HS-5 (cell line): ENCODE measurements at regions not wholly inside any gene's neighbourhood (a gene's known extent, or its start where the extent isn't known, plus 50 kb on each side); places are given as distances from the start of the nearest gene placed in this dataset.

Source experiments
- DNase-seq: peaks from one replicate; pipeline ENCODE4 v3.0.0-alpha.2; 2012; ENCODE audit warnings: low read depth

DNA sequence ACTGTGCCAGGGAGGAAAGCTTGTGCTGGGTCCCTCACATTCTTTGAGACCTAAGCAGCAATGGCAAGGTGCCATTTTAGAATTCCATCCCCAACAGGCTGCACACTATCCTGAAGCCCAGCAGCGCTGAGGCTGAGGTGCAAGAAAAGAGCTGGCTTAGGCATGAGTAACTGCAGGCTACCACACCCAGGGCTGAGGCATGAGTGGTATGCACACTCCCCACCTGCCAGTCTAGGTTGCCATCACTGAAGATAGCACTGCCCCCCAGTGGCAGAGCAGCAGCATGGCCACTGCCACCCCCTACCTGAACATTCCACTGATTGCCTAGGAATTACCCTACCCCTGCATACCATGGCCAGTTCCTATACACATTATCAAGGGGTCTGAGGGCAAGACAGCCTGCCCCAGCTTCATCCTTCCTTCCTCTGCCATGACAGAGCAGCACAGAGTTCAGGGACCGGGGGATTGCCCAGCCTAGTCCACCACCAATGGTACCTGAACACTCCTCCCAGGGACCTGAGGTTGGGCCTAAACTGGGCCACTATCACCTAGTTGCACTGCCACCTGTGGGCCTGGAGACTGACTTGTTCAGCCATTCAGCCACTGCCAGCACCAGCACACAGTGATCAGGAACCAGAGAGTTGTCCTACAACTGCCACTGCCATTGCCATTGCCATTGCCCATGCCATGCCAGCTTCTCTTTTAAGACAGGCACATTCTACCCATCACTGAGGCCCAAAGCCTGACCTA lies 129.8 kb downstream of the SATB1 start:
- peak; percentile 73 for DNase-seq

DNA sequence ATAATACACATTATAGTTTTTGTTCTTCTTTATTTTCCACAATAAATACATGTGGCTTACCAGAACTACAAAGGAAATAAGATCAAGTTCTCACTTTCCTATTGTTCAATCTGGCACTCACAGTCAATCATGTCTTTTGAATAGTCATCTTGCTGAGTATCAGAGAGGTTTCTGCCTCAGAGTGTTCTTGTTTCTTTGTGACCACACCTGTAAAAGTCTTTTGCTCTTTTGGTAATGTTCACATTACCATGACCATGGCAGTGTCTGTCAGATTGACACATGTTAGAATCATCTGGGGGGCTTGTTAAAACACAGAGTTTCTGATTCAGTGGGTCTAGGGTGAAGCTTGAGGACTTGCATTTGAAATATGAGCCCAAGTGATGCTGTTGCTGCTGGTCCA lies 135.0 kb downstream of the SATB1 start:
- DNase-seq = no peak

DNA sequence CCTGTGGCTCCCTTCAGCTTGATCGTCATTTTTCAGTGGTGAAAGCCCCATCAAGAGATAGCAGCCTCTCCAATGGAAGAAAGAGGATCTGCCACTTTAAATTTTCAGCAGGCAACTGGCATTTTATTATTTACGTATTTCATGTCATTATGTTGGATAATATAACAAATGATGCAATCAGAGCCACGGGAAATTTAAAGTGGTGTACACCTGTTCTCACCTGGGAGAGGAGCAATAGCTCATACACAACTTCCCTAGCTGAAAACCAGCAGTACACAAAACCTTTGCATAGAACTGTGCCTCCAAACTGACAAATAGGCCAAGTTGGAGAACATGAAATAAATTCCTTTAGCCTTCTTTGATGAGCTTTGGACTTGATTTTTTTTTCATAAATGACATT lies 136.9 kb downstream of the SATB1 start:
- DNase-seq = no peak

DNA sequence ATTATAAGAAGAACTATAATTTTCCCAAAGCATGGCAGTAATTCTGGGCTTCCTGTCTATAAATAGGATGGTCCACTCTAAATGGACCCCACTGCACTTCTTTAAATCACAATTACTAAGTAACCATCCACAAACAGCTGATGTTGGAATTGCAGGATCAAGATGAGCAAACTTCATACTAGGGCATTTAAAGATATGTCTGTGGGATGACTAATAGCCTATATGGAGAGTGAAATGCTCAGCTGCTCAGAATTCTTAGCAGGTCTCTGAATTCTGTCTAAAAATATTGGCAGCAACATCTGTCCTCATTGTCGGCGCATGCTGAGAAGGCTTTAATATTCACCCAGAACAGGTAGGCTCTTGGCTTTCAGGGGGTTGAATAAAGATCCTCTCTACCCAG lies 140.4 kb downstream of the SATB1 start:
- DNase-seq = no peak

DNA sequence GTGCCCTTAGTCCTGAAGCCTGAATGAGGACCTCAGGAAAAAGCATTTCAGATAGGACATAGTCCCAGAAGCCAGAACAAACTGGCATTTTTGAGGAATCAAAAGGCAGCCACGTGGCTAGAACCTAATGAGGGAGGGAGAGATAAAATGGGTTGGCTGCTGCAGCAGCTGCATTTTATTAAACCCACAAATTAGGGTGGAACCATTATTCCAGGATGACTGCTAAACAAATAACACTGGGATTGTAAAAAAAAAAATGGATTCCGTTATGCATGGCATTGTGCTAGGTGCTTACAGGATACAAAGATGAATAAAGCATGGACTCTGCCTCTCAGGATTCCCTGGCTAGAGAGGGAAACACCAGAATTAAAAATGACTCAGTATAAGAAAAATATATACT lies 141.5 kb downstream of the SATB1 start:
- no peak for DNase-seq

DNA sequence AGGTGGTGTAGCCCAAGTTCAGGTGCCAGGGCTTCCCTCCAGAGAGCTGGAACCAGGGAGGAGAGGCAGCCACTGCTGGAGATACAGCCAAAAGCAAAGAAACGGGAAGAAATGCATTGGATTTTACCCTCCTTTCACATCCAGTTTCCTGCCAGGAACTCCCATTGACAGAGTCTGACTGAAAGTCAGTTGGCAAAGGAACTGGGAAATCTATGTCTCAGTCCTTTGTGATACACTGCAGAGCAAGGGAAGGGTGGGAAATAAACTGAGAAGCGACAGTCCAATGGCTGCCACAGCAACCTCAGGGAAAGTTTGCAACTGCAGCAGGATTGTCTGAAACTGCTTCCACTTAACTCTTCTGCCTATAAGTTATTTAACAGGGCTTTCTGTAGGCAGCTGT lies 142.6 kb downstream of the SATB1 start:
- no peak for DNase-seq

DNA sequence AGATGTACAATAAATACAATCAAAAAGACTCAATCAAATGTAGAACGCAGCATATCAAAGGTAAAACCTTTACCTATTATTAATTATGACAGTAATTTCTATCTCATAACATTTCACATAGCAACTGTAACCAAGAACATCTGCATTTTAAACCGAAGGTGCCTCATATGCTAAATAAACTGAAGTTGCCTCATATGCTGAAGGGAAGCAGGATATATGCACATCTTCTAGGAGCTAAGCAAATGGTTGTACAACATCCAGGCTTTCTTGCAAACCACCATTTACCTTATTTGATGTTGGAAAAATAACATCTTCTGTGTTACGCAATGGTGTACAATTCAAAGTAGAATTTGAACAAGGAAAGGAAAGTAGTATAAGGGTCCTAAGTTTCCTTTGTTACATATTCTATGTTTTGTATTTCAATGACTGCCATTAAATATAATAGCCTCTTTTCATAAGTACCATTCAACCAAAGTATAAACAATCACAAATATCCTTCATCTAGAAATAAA lies 145.9 kb downstream of the SATB1 start:
- DNase-seq = no peak

DNA sequence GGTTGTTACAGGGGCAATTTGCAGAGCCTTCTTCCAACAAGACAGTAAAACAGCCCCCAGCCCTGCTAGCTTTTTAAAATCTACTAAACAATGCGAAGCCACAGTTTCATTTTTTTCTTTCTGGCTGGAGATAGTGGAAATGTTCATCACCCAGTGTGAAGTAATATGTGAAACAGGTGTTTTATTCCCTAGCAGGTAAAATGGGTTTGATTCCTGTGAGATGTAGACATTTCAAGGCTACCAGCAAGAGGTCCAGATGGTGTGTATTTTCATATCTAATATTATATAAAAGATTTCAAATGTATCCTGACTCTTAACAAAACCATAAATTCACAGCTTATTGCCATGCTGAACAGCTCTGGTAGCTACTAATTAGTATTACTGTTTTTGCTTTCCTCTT lies 160.3 kb downstream of the SATB1 start:
- no peak for DNase-seq

DNA sequence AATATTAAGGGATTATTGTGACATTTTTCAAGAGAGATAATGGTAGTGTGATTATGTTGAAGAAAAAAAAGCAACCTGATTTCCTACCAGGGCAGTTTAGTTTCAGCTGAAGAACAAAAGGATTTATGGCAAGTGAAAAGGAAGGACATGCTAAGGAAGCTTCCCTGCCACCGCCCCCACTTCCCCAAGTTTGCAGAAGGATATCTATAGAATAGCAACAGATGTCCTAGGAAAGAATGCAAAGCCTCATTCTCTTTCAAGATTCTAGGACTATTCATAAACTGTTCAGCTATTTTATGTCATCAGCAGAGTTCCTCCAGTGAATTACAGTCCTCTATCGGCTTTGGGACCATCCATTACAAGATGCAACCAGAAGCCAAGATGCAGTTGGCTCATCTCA lies 160.8 kb downstream of the SATB1 start:
- no peak for DNase-seq

DNA sequence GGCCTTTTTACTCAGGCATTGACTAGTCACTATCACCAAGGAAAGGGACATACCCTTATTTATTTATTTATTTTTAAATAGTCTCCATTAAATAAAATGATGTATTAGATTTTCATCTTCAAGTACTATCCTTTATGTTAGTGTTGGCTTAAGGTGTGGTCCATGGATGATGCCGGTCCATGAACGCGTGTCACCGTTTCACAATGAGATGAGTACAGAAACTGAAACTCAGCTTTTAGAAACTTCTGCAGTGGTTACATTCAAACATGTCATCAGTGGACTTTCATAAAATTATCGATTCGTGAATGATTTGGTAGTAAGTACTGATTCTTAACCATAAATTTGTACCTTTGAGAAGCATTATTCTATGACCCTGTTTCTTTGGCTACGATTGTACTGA lies 166.6 kb downstream of the SATB1 start:
- no peak for DNase-seq

DNA sequence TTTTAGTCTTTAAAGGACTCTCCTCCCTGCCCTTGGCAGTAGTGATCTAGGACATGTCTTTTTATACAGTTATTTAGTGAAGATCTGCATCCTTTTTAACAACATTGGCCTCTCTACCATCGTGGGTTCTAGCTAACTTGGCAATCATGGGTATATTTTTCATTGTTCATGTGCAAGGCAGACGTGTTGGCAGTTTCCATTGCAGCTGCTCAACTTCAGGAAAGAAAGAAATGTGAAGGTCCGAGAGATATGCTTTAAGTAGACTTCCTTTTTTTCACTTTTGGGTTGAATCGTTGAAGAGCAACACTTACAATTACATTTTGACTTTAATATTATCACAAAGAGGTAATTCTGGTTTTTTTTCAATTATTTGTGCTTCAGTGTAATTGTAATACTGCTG lies 172.6 kb downstream of the SATB1 start:
- no peak for DNase-seq

DNA sequence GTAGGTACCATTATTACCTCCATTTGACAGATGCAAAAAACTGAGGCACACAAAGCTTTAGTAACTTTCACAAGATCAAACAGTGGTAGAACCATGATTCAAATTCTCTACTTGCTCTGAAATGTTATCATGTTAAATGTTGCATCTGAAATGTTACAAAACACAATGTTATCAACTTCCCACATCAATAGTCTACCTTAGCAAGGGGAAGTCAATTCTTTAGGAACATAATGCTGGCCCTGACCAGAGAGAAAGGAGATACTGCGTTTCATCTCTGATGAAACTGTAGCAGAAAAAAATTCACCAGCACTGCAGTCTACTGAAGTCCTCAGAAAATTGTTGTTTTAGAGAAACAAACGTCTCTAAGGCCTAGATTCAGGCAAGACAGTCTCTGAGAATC lies 174.1 kb downstream of the SATB1 start:
- DNase-seq = no peak

DNA sequence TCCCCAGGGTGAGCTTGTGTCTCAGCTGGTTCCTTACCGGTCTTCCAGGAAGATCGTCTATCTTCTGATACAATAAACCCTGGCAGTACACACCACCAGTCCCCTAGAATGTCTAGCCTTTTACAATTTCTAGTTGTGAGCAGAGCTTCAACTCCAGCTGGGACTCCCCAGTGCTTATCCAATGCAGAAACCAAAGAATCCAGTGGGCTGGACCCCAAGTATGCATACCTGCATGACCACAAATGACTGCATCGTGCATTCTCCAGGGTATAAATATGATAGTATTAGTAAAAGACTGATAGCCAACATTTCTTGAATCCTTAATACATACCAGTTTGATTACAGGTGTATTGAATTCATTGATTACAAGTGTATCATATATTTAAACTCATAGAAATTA lies 176.0 kb downstream of the SATB1 start:
- no peak for DNase-seq

DNA sequence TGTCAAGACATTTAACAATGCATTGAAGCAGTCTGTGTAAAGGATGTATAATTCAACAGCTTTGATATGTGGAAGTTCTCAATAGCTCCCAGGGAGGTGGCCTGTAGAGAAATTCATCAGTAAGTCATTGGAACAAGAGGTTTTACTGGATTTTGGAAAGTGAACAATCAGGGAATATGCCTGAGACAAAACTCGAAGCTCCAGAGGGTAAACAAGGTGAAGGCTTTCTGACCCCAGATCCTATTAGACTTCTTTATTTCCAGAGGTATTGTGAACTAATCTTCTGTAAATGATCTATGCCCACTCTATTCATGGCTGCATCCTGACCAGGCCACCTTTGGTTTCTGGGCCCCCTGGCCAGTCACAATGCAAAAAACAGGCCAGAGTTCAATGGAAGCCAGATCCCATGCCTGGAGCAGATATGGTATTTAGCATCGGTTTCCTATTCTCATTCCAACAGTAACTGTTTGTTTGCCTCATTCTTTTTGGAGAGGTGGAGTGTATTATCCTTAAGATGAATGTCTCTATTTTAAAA lies 177.3 kb downstream of the SATB1 start:
- DNase-seq = no peak

DNA sequence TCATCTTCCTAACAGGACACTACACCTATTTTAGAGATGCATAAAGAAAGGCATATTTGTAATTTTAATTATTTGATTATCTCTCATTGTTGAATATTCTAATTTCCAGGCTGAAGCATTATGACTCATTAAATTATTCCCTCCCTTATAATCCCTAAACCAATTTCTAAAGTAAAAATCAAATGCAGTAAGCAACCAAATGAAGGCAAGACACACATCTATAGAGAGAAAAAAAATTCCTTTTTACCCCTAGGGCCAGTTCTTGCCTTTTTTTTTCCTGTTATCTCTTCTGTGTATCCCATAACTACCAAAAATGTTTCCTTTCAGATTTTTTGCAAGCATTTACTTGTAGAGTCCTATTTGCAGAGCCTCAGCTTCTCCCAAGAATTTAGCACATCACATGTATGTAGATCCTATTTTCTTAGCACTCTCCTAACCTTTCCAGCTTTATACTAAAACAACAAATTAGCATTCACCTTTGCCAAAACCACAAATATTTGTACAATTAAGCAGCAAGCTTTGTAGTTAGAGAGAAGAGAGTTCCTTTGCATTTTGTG lies 177.9 kb downstream of the SATB1 start:
- no peak for DNase-seq

DNA sequence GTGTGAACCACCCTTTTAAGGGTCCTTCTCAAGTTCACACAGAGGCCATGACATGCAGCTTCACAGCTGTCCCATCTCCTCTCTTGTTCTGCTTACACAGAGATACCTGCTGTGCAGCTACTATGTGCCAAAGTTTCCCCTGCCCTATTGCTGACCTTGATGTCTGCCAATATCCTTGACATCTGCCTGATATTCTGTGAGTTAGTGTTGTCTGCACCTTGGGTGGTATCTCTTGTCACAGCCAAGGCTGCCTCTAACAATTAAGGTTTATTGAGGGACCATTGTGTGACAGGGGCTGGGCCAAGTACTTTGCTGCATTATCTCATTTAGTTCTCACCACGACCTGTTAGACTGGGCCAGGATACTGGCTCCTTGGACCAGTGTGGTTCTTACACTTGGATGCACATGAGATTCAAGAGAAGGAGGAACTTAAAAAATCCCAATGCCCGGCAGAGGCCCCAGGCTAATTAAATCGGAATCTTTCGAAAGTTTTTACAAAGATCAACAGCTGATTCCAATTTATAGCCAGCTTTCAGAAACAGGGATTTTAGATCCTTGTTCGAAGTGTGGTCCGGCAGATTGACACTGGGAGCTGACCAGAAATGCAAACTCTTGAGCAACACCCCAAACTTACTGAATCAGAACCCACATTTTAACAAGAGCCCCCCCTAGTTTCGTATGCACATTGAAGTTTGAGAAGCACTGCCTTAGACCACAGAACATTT lies 178.6 kb downstream of the SATB1 start:
- DNase-seq = no peak

DNA sequence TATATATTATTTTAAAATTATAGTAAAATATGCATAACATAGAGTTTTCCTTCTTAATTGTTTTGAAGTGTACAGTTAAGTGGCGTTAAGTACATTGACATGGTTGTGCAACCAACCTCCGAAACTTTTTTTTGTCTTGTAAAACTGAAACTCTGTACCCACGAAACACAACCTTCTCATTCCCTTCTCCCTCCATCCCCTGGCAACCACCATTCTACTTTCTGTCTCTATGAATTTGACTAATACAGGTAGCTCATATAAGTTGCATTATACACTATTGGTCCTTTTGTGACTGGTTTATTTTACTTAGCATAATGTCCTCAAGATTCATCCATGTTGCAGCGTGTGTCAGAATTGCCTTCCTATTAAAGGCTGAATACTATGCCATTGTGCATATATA lies 179.4 kb downstream of the SATB1 start:
- no peak for DNase-seq

DNA sequence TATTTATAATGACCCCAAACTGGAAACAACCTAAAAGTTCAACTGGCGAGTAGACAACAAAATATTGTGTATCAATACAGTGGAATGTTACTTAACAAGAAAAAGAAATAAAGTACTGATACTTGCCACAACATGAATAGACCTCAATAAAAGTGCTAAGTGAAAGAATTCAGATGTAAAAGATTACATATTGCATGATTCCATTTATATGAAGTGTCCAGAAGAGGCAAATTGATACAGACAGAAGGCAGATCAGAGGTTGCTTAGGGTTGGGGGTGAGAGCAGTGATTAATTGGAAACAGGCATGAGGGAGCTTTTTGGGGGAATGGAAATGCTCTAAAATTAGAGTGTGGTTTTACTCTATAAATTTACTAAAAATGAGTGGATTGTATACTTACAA lies 183.3 kb downstream of the SATB1 start:
- no peak for DNase-seq

DNA sequence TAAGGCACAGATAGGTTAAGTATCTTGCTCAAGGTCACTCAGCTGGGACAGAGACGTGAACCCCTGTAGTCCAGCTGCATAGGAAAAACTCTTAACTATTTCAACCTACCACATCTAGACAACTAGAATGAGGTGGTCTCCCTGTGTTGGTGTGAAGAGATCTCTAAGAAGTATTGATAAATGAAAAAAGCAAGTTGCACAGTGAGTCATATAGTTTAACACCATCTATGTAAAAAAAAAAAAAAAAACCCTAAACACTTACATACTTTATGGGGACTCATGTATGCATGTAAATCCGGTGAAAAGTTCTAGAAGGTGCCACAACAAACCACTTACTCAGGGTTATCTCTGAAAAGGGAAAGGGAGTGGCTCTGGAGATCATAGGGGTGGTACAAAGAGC lies 185.5 kb downstream of the SATB1 start:
- DNase-seq = no peak

DNA sequence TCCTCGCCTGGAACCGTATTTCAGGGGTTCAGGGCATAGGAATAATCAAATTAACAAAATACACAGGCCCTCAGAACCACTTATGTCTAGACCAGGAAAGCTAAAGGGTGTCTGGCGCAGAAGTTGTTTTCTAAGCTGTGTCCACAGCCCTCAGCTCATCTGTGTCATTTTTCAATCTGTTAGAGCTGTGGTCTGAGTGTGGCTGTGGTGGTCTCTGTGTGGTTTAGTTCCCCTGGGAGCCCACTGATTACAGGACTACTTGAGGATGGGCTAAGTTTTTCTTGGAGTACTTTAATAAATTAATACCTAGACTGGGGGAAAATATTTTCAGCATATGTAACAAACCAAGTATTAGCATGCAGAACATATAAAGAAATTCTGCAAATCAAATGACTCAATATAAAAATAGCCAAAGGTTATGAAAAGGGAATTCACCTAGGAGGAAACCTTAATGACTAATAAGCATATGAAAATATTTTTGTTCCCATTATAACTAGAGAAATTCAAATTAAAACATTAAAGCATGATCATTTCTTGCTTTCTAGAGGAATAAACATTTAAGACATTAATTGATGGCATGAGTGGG lies 186.3 kb downstream of the SATB1 start:
- no peak for DNase-seq

DNA sequence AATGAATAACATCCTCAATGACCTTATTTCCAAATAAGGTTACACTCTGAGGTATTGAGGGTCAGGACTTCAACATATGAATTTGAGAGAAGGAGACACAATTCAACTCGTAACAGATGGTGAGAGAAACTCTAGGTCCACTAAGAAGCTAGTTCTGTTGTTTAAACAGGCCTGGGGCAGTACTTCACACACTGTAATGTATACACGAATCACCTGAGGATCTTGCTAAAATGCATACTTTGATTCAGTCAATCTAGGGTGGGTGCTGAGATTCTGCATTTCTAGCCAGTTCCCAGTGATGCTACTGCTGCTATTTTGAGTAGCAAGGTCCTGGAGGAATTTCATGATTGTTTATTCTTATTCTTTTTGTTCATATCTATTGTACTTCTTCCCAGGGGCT lies 186.8 kb downstream of the SATB1 start:
- no peak for DNase-seq

DNA sequence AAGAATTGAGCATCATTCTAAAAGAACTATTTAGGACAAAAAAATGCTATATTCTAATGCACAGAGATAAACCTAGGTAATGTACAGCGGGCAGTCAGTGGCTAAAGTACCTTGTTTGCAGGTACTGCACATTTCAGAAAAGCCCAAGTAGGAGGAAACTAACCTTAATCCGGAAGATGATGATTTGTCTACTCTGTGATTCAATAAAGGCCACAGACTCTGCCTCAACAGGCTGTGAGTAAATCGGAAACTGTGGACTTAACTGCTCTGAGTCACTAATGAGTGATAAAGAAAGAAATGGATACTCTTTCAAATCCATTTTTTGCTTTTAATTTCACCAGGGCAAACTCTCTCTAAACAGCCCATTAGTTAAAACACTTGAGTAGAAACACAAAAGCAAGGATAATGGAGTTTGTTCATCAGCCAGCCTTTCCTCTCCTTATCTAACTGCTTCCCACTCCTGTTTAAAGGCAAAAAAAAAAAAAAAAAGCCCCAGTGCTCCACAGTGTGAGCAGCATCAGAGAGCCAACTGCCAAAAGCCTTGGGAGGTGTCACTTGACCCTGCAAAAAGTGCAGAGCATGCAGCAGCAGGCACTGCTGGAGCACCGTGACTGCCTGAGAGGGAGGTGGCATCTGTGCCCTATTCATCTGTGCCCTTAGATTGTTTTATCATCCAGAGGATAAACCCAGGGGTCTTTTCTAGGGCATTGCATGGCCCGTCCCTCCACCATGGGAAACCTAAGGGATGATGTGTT lies 187.7 kb downstream of the SATB1 start:
- DNase-seq = peak; percentile 53
